HG02571 (cell line): ENCODE measurements at regions not wholly inside any gene's neighbourhood (a gene's known extent, or its start where the extent isn't known, plus 50 kb on each side); places are given as distances from the start of the nearest gene placed in this dataset.

ENCODE experiments used
- ATAC-seq: cut with Tn5 transposase; IDR thresholded peaks from one replicate; pipeline ENCODE4 v1.9.1; 2021; ENCODE audit warnings: mild to moderate bottlenecking, moderate library complexity; ENCODE audit not compliant: unreplicated experiment

DNA sequence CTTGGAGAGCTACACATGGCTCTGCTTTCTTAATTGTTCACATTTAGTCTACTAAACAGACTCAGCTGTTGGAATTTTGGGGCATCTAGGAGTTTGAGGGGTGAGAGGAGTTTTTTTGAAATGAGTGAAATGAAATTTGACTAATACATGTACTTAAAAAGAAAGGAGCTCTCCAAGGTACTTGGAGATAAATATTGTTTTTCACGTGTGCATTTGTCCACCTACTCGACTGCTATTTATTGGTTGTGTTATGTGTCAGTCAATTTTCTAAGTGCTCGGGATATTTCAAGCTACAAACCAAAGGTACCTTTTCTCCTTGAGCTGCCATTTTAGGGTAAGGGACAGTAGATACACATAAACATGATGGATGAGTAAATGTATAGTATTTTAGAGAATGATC lies 697.0 kb downstream of the LIG4 start:
- no peak for ATAC-seq

- no peak for ATAC-seq
Measured at GRCh38 chr13:107516517-107516916, 698.8 kb downstream of the LIG4 start.

- no peak for ATAC-seq
Measured at GRCh38 chr13:107512551-107512950, 702.8 kb downstream of the LIG4 start.

- ATAC-seq = no peak
Measured at GRCh38 chr13:107497661-107498060, 717.7 kb downstream of the LIG4 start.

DNA sequence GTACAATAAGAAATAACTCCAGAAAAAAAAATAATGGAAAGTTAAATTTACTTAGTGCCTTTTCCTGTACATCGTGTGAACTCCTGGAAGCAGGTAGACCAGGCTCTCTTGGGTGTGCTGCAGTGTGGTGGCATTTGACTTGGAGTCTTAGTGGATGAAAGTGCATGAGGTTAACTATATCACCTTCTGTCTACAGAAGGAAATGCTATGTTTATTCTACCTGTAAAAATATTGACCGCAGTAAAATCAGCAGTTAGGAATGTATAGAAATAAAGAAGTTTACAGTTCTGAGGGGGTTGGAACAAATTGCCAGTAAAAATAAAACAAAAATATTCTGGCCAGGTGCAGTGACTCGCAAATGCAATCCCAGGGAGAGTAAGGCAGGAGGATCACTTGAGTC lies 722.1 kb downstream of the LIG4 start:
- no peak for ATAC-seq

- ATAC-seq = no peak
Measured at GRCh38 chr13:107482688-107483087, 732.6 kb downstream of the LIG4 start.

- no peak for ATAC-seq
Measured at GRCh38 chr13:107480130-107480529, 735.2 kb downstream of the LIG4 start.

DNA sequence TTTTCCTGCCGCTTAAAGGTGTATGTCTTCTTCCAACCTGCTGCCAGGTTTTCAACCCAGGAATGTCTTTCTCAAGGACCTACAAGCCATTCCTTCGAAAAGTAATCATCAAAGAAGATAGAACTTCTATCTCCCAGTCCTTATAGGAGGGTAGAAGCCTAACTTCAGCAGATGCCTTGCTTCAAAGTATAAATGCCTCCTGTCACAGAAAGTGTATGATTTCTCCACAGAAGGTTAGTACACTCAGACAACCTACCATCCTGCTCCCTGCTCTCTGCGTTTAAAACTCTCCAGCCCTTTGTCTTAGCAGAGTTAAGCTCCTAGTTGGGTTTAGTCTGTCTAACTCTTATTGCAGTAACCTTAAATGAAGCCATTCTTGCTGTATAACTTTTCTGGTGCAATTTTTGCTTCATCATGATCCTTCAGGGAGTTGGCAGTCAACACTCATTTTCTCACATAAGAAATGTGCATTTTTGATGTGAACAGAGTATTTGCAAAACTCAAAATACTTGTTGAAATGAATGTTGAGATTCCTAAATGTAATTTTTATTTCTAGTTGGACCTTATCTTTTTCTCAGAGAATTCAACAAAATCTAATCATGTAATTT lies 737.5 kb downstream of the LIG4 start:
- no peak for ATAC-seq

DNA sequence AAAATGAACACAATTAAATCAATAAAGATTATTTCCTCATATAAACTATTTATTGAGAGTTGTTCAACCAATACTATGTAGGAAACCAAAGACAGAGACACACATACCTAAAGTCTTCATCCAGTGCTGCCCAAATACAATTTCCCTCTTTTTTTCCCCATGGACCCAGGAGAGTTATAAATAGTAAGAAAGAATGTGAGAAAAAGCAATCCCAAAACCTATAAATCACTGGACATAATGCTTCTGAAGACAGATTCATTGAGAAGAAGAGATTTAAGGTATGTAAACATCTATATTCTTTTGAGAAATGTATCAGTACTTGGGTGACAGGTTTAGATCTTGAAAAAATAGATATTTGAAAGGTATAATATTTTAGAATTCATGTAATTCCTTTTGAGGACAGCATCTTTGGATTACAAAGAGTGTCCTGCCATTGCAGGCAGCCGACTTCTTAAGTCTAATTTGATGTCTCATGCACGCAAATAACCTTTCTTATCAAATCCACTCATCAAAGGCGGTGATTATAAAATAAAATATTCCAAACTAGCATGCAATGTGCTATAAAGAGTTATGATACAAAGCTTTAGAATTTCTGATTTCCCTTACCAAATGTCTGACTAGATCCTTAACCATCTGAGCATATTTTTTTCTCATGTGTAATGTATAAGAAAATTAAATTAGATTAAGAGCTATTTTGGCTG lies 739.4 kb downstream of the LIG4 start:
- ATAC-seq = no peak

- ATAC-seq = no peak
Measured at GRCh38 chr13:107473253-107473652, 742.1 kb downstream of the LIG4 start.

- ATAC-seq = no peak
Measured at GRCh38 chr13:107466326-107467099, 748.8 kb downstream of the LIG4 start.

GRCh38 chr13:107462501-107462900 lies 752.8 kb downstream of the LIG4 start:
- ATAC-seq = no peak

DNA sequence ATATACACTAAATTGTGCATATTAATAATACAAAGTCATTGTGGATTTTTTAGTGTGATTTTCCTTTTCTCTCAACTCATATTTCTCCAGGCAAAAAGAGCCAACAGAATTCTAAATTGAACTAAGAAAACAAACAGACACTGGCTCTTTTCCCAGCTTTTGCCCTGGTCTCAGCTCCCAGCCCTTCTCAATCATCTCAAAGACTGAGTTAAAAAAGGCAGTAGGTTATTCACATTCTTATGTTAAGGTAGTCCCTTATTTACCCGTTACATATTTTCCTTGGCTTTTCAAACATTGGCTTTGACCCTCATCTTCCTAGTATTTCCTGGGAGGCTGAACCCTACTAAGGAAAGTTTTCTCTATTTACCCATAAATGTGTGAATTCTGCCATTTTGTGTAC lies 753.6 kb downstream of the LIG4 start:
- no peak for ATAC-seq

GRCh38 chr13:107459430-107459829 lies 755.9 kb downstream of the LIG4 start:
- ATAC-seq = no peak

DNA sequence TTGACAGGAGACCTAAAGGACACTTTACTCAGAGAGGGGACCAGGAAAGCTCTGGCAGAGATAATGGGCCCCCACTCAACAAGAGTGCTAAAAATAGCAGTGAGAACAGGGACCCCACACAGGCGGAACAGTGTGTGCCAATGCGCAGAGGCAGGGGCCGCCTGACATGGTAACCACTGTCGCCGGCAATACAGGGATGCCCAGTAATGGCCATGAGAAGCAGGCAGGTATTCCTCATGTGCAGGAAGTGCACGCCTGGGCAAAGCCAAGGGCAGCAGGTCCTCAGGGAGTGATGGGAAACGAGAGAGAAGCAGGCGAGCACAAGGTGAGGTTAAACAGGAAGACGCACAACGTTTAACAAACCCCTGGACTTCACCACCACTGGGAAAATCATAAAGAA lies 757.1 kb downstream of the LIG4 start:
- ATAC-seq = no peak

DNA sequence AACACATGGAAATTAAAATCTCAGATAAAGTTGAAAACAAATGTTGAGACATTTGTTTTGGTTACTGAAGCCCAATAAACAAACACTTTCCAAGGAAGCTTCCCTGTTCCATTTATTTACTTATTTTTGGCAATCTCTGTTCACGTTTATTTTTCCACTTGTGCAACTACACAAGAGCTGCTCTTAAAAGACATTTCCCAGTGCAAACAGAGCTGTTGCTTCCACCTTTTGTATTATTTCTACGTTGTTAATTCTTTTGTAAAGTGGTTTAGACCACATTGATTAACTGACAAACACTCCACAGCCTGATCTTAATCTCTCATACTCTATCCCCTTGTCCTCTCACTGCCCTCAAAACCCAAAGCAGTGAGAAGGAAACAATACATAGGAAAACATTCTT lies 757.6 kb downstream of the LIG4 start:
- no peak for ATAC-seq

- ATAC-seq = no peak
Measured at GRCh38 chr13:107456431-107456830, 758.9 kb downstream of the LIG4 start.

DNA sequence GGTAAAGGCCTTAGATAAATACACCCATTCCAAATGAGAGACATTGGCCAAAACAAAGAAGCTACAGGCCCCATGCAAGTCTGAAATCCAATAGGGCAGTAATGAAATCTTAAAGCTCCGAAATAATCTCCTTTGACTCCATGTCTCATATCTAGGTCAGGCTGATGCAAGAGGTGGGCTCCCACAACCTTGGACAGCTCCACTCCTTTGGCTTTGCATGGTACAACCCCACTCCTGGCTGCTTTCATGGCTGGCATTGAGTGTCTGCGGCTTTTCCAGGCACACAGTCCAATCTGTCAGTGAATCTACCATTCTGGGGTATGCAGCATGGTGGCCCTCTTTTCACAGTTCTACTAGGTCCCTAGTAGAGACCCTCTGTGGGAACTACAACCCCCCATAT lies 762.5 kb downstream of the LIG4 start:
- ATAC-seq = no peak

DNA sequence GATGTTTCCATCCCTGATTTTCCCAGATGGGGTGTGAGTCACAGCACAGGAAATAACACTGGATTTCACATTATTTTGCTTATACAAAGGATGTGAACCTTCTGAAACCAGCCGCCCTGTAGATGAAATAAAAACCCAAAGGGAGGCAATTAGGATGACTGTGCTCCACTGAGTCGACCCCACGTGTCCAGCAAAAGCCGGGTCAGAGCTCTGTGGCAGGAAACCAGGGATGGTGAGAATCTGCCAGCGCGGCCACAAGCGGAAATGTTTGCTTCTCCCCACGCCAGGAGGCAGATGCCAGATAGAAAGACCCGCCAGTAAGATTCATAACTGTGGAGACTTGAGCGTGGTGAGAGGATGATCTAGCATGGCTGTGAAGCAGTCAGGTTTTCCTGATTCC lies 764.4 kb downstream of the LIG4 start:
- no peak for ATAC-seq

DNA sequence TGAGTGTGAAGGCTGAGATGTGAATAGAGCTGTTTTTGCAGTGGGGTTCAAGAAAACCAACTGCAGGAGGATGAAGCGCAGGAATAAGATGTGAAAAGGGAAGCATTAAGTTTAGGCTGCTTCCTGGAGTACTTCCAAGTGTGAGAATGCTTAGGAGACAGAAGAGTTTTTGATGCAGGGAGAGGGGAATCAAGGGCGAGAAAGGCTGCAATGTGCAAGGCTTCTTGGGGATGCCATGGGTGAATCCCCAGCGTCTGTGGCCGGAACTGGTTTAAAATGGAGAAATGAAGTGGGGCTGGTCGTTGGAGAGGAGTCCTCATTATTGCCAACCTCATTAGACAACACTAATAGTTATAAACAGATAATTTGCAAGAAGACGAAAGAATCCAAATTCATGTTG lies 764.9 kb downstream of the LIG4 start:
- ATAC-seq = no peak

- no peak for ATAC-seq
Measured at GRCh38 chr13:107447591-107447990, 767.7 kb downstream of the LIG4 start.

GRCh38 chr13:107441279-107441678 lies 774.1 kb downstream of the LIG4 start:
- no peak for ATAC-seq
